GM23338 (cell line): ENCODE measurements at regions not wholly inside any gene's neighbourhood (a gene's known extent, or its start where the extent isn't known, plus 50 kb on each side); places are given as distances from the start of the nearest gene placed in this dataset.

Experiments used
- EZH2 ChIP-seq: fragments of 200-600 bp; sonication (generic); IDR thresholded peaks from one replicate; pipeline ENCODE4 v1.8.0; 2017; ENCODE audit warnings: antibody characterized with exemption, mild to moderate bottlenecking, low read depth; ENCODE audit not compliant: unreplicated experiment
- EZH2phosphoT487 ChIP-seq: fragments of 200-600 bp; sonication (generic); IDR thresholded peaks from one replicate; pipeline ENCODE4 v1.8.1; 2018; ENCODE audit warnings: antibody characterized with exemption; ENCODE audit not compliant: unreplicated experiment
- JUNB ChIP-seq: IDR thresholded peaks from one replicate; pipeline ENCODE4 v1.6.1; 2016; ENCODE audit warnings: antibody characterized with exemption; ENCODE audit not compliant: unreplicated experiment
- ZNF114 ChIP-seq: fragments of 250-450 bp; sonication (Bioruptor Pico); IDR thresholded peaks from 2 replicates; pipeline ENCODE4 v1.5.0; 2020; ENCODE audit warnings: mild to moderate bottlenecking, moderate library complexity
- TF ChIP-seq, protein P1 (sequence below), 2 experiments: fragments of 200-600 bp in 1 of 2; sonication (generic) in 1 of 2; conservative IDR thresholded peaks; 2 replicates each; pipeline versions ENCODE4 v1.5.1 to v1.6.1; 2016 to 2017; ENCODE audit warnings: antibody characterized with exemption in 2 of 2, low read depth in 2 of 2, mild to moderate bottlenecking in 2 of 2, moderate library complexity in 1 of 2
- TF ChIP-seq, protein P2 (sequence below): IDR thresholded peaks from one replicate; pipeline ENCODE4 v1.6.1; 2018; ENCODE audit warnings: antibody characterized with exemption; ENCODE audit not compliant: unreplicated experiment

DNA sequence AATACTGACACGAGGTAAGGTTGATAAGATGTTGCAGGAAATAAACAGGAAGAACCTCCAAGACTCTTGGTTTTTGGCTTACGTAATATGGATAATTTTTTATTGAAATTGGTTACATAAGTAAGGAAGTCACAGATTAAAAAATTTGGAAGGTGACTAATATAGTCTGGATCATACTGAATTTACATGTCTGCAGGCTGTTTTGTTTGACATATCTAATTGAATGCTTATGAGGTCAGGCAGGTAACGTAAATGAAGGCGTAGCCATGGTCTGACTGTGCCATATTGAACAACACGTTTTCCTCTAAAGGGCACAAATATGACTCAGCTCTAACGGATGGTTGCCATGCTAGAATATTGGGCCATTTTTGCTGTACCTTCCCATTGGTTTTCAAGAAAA, 648.1 kb upstream of the NOVA1 start:
- TF ChIP-seq, protein P1, sequence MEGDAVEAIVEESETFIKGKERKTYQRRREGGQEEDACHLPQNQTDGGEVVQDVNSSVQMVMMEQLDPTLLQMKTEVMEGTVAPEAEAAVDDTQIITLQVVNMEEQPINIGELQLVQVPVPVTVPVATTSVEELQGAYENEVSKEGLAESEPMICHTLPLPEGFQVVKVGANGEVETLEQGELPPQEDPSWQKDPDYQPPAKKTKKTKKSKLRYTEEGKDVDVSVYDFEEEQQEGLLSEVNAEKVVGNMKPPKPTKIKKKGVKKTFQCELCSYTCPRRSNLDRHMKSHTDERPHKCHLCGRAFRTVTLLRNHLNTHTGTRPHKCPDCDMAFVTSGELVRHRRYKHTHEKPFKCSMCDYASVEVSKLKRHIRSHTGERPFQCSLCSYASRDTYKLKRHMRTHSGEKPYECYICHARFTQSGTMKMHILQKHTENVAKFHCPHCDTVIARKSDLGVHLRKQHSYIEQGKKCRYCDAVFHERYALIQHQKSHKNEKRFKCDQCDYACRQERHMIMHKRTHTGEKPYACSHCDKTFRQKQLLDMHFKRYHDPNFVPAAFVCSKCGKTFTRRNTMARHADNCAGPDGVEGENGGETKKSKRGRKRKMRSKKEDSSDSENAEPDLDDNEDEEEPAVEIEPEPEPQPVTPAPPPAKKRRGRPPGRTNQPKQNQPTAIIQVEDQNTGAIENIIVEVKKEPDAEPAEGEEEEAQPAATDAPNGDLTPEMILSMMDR (conservative IDR thresholded peaks at IDR 0.05; ENCODE audit: low read depth in 2 of 2): no peak
- TF ChIP-seq, protein P2, sequence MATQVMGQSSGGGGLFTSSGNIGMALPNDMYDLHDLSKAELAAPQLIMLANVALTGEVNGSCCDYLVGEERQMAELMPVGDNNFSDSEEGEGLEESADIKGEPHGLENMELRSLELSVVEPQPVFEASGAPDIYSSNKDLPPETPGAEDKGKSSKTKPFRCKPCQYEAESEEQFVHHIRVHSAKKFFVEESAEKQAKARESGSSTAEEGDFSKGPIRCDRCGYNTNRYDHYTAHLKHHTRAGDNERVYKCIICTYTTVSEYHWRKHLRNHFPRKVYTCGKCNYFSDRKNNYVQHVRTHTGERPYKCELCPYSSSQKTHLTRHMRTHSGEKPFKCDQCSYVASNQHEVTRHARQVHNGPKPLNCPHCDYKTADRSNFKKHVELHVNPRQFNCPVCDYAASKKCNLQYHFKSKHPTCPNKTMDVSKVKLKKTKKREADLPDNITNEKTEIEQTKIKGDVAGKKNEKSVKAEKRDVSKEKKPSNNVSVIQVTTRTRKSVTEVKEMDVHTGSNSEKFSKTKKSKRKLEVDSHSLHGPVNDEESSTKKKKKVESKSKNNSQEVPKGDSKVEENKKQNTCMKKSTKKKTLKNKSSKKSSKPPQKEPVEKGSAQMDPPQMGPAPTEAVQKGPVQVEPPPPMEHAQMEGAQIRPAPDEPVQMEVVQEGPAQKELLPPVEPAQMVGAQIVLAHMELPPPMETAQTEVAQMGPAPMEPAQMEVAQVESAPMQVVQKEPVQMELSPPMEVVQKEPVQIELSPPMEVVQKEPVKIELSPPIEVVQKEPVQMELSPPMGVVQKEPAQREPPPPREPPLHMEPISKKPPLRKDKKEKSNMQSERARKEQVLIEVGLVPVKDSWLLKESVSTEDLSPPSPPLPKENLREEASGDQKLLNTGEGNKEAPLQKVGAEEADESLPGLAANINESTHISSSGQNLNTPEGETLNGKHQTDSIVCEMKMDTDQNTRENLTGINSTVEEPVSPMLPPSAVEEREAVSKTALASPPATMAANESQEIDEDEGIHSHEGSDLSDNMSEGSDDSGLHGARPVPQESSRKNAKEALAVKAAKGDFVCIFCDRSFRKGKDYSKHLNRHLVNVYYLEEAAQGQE: no peak
- no peak for TF ChIP-seq EZH2
- no peak for TF ChIP-seq JUNB
- no peak for TF ChIP-seq ZNF114 (CRISPR knock-in tag)
- TF ChIP-seq EZH2phosphoT487: no peak
